Epithelial cell of proximal tubule (primary cell): ENCODE measurements at regions not wholly inside any gene's neighbourhood (a gene's known extent, or its start where the extent isn't known, plus 50 kb on each side); places are given as distances from the start of the nearest gene placed in this dataset.

ENCODE experiments used
- DNase-seq: peaks from one replicate; pipeline ENCODE4 v3.0.0-alpha.2; 2011; ENCODE audit warnings: low read depth
- H3K4me3 ChIP-seq: 2 replicates; pipeline ENCODE4 v1.5.1; 2011; ENCODE audit warnings: low read depth, mild to moderate bottlenecking, low read length
- CTCF ChIP-seq: conservative IDR thresholded peaks from 2 replicates; pipeline ENCODE4 v1.5.1; 2012; ENCODE audit warnings: low read depth, mild to moderate bottlenecking, low read length

GRCh38 chr1:14067036-14067435 is 367.0 kb downstream of the PRDM2 start:
- H3K4me3 ChIP-seq, result no peak overlapping the region
- TF ChIP-seq CTCF, result no peak
- DNase-seq, result no peak

- TF ChIP-seq CTCF, result no peak
- DNase-seq, result no peak
Measured at GRCh38 chr1:14067711-14068110, 367.7 kb downstream of the PRDM2 start.

GRCh38 chr1:14071581-14071980 is 371.6 kb downstream of the PRDM2 start:
- TF ChIP-seq CTCF, result no peak
- no peak for DNase-seq
- no peak overlapping the region for H3K4me3 ChIP-seq

More at GRCh38 chr1:14067711-14068110, 367.7 kb downstream of the PRDM2 start:
- H3K4me3 ChIP-seq, result no peak overlapping the region

- no peak for TF ChIP-seq CTCF
- no peak overlapping the region for H3K4me3 ChIP-seq
- no peak for DNase-seq
Measured at GRCh38 chr1:14080653-14081052, 380.7 kb downstream of the PRDM2 start.

GRCh38 chr1:14082331-14082730 is 382.3 kb downstream of the PRDM2 start:
- DNase-seq, result no peak
- TF ChIP-seq CTCF, result no peak
- no peak overlapping the region for H3K4me3 ChIP-seq

GRCh38 chr1:14083277-14083676 is 383.3 kb downstream of the PRDM2 start:
- no peak overlapping the region for H3K4me3 ChIP-seq
- no peak for DNase-seq
- no peak for TF ChIP-seq CTCF

GRCh38 chr1:14083706-14084105 is 383.7 kb downstream of the PRDM2 start:
- H3K4me3 ChIP-seq, result no peak overlapping the region
- TF ChIP-seq CTCF, result no peak
- no peak for DNase-seq
